IMR-90 (cell line): ENCODE measurements at regions not wholly inside any gene's neighbourhood (a gene's known extent, or its start where the extent isn't known, plus 50 kb on each side); places are given as distances from the start of the nearest gene placed in this dataset.

Experiments
- ATAC-seq: fragments of 200-7000 bp; cut with Tn5 transposase; 2 replicates; pipeline ENCODE4 v1.9.1; 2020; ENCODE audit warnings: low read depth, mild to moderate bottlenecking, moderate library complexity
- BruUV-seq: library from RNA; stranded (reverse); fragments of 400-500 nt; replicated peaks from 2 replicates; lab custom pipeline; 2021; lab: Mats Ljungman, UMichigan
- CTCF ChIA-PET: fragments of 300-600 bp; formaldehyde crosslinking; extraction: SDS; loops from one replicate; lab custom pipeline; 2021; ENCODE audit warnings: antibody characterized with exemption; lab: Yijun Ruan, JAX
- POLR2A ChIA-PET: fragments of 300-600 bp; sonication (Branson Sonifier 250); formaldehyde crosslinking; loops from one replicate; lab custom pipeline; 2022; ENCODE audit warnings: antibody characterized with exemption; ENCODE audit not compliant: unreplicated experiment; lab: Charles Lee
- DNase-seq: peaks from one replicate; pipeline ENCODE4 v3.0.0; 2013
- H2AFZ ChIP-seq: replicated peaks from 2 replicates; pipeline ENCODE3; 2013; ENCODE audit warnings: low read length, mild to moderate bottlenecking; ENCODE audit not compliant: poor library complexity
- H2AK5ac ChIP-seq: 2 replicates; pipeline ENCODE4 v1.6.1; 2013; ENCODE audit warnings: low read depth, low read length, inconsistent platforms
- H2AK9ac ChIP-seq: replicated peaks from 2 replicates; pipeline ENCODE3; 2013; ENCODE audit warnings: mild to moderate bottlenecking, low read depth, low read length, moderate library complexity; ENCODE audit not compliant: poor library complexity
- H2BK120ac ChIP-seq: 2 replicates; pipeline ENCODE4 v1.6.1; 2013; ENCODE audit warnings: low read depth, low read length, inconsistent platforms
- H2BK15ac ChIP-seq: 3 replicates; pipeline ENCODE4 v1.6.1; 2013; ENCODE audit warnings: low read depth, low read length, inconsistent platforms
- H2BK20ac ChIP-seq: 2 replicates; pipeline ENCODE4 v1.6.1; 2013; ENCODE audit warnings: low read depth, mild to moderate bottlenecking, inconsistent platforms, low read length, moderate library complexity
- H2BK5ac ChIP-seq: 2 replicates; pipeline ENCODE4 v1.6.1; 2013; ENCODE audit warnings: mild to moderate bottlenecking, low read depth, low read length, inconsistent platforms; ENCODE audit not compliant: poor library complexity, severe bottlenecking
- H3K14ac ChIP-seq: replicated peaks from 2 replicates; pipeline ENCODE4 v1.6.1; 2013; ENCODE audit warnings: low read depth, low read length, inconsistent platforms
- H3K18ac ChIP-seq: 2 replicates; pipeline ENCODE4 v1.6.1; 2013; ENCODE audit warnings: low read depth, low read length, control low read depth
- H3K23ac ChIP-seq: 2 replicates; pipeline ENCODE4 v1.6.1; 2013; ENCODE audit warnings: low read depth, low read length, inconsistent platforms
- H3K27ac ChIP-seq: 2 replicates; pipeline ENCODE4 v1.5.1; 2013; ENCODE audit warnings: mild to moderate bottlenecking, control low read depth, low read length; ENCODE audit not compliant: insufficient read depth
- H3K27me3 ChIP-seq: 2 replicates; pipeline ENCODE4 v1.6.1; 2013; ENCODE audit warnings: low read length; ENCODE audit not compliant: control insufficient read depth, insufficient read depth
- H3K36me3 ChIP-seq: 2 replicates; pipeline ENCODE4 v1.6.1; 2013; ENCODE audit warnings: low read length, mixed read lengths; ENCODE audit not compliant: control insufficient read depth, insufficient read depth
- H3K4ac ChIP-seq: 2 replicates; pipeline ENCODE4 v1.6.1; 2013; ENCODE audit warnings: low read depth, low read length, inconsistent platforms
- H3K4me1 ChIP-seq: 2 replicates; pipeline ENCODE4 v1.6.1; 2013; ENCODE audit warnings: low read length, mixed read lengths; ENCODE audit not compliant: control insufficient read depth, insufficient read depth
- H3K4me2 ChIP-seq: 2 replicates; pipeline ENCODE4 v1.6.1; 2013; ENCODE audit warnings: low read depth, mild to moderate bottlenecking, control low read depth, low read length, moderate library complexity
- H3K4me3 ChIP-seq: 2 replicates; pipeline ENCODE4 v1.5.1; 2013; ENCODE audit warnings: low read depth, mild to moderate bottlenecking, control low read depth, low read length, moderate library complexity; ENCODE audit not compliant: insufficient read depth
- H3K56ac ChIP-seq: 2 replicates; pipeline ENCODE4 v1.6.1; 2013; ENCODE audit warnings: low read length, inconsistent platforms; ENCODE audit not compliant: insufficient read depth; ENCODE audit errors: extremely low read depth
- H3K79me1 ChIP-seq, 2 experiments: 2 replicates each; pipeline ENCODE4 v1.6.1; 2013; ENCODE audit warnings: low read length in 2 of 2, inconsistent platforms in 1 of 2, low read depth in 1 of 2
- H3K9ac ChIP-seq: 2 replicates; pipeline ENCODE4 v1.6.1; 2013; ENCODE audit warnings: low read depth, low read length, control low read depth
- H3K9me1 ChIP-seq: 2 replicates; pipeline ENCODE4 v1.6.1; 2013; ENCODE audit warnings: low read length, inconsistent platforms; ENCODE audit not compliant: insufficient read depth
- H3K9me3 ChIP-seq: 2 replicates; pipeline ENCODE4 v1.6.1; 2013; ENCODE audit warnings: low read length; ENCODE audit not compliant: control insufficient read depth, insufficient read depth
- H4K20me1 ChIP-seq: 2 replicates; pipeline ENCODE4 v1.6.1; 2013; ENCODE audit warnings: low read length, inconsistent platforms; ENCODE audit not compliant: insufficient read depth
- H4K5ac ChIP-seq: 2 replicates; pipeline ENCODE4 v1.6.1; 2013; ENCODE audit warnings: mild to moderate bottlenecking, low read depth, low read length, control low read depth
- H4K8ac ChIP-seq, 2 experiments: 2 replicates each; pipeline ENCODE4 v1.6.1; 2013; ENCODE audit warnings: low read depth in 2 of 2, low read length in 2 of 2, control low read depth in 1 of 2, inconsistent platforms in 1 of 2
- H4K91ac ChIP-seq: 2 replicates; pipeline ENCODE4 v1.6.1; 2013; ENCODE audit warnings: low read depth, low read length, inconsistent platforms; ENCODE audit not compliant: insufficient read depth
- ELK1 ChIP-seq: fragments of 150-350 bp; IDR thresholded peaks from 2 replicates; pipeline ENCODE4 v1.6.1; 2016; ENCODE audit warnings: low read depth, mild to moderate bottlenecking, low read length, moderate library complexity, borderline replicate concordance
- MAZ ChIP-seq: IDR thresholded peaks from 2 replicates; pipeline ENCODE4 v1.6.1; 2012; ENCODE audit warnings: low read depth, mild to moderate bottlenecking, low read length, improper control_type of control experiment, moderate library complexity, borderline replicate concordance
- POLR2A ChIP-seq: IDR thresholded peaks from 2 replicates; pipeline ENCODE4 v1.6.1; 2012; ENCODE audit warnings: mild to moderate bottlenecking, low read depth, low read length
- RCOR1 ChIP-seq: IDR thresholded peaks from 2 replicates; pipeline ENCODE4 v1.6.1; 2012; ENCODE audit warnings: mild to moderate bottlenecking, low read length, improper control_type of control experiment; ENCODE audit not compliant: insufficient replicate concordance
- USF2 ChIP-seq: fragments of 150-350 bp; IDR thresholded peaks from 2 replicates; pipeline ENCODE4 v1.6.1; 2017; ENCODE audit warnings: mild to moderate bottlenecking, antibody characterized with exemption, low read length, low read depth
- WGBS, 2 experiments: methylation state at CpG; one replicate each; pipeline versions ENCODE4 v1.1.5 to v1.1.7; 2013; ENCODE audit warnings: missing lambda C conversion rate in 2 of 2; ENCODE audit not compliant: insufficient read length in 1 of 2; ENCODE audit errors: extremely low coverage in 2 of 2; 5-methylcytosine and 5-hydroxymethylcytosine counted together
- dilution Hi-C: fragments of 300-500 bp; cut with HindIII; formaldehyde crosslinking; loops from one replicate; pipeline ENCODE4 v1.14.3; 2018; ENCODE audit warnings: low sequenced_read_pairs; ENCODE audit not compliant: unreplicated experiment
- in situ Hi-C: fragments of 300-500 bp; cut with MboI; formaldehyde crosslinking; loops from 3 replicates; pipeline ENCODE4 v1.14.3; 2019; ENCODE audit warnings: low sequenced_read_pairs, inconsistent platforms, mixed read lengths
- intact Hi-C: fragments of 100-400 bp; cut with micrococcal nuclease; formaldehyde crosslinking; loops from 2 replicates; pipeline ENCODE4 v1.10.0; 2022

- no peak overlapping the region for H2AK9ac ChIP-seq
- H3K36me3 ChIP-seq, result no peaks in the 10 kb centered on the region
- H3K79me1 ChIP-seq, result no peaks in the 10 kb centered on the region
- in situ Hi-C loops (no loop called here), intact Hi-C loops (no loop called here), dilution Hi-C loops (no loop called here)
- H2BK5ac ChIP-seq, result no peak overlapping the region
- WGBS, 2 experiments, result no CpG with 5 or more reads among the region's 3 CpGs
- no peak overlapping the region for H3K14ac ChIP-seq
- no peaks in the 10 kb centered on the region for H3K9me3 ChIP-seq
- no peak overlapping the region for H3K23ac ChIP-seq
- no peak overlapping the region for H4K5ac ChIP-seq
- H4K20me1 ChIP-seq, result no peaks in the 10 kb centered on the region
- no peak overlapping the region for H3K27ac ChIP-seq
- no peak overlapping the region for H2BK120ac ChIP-seq
- no peak overlapping the region; the same call in 1 of the 2 replicates for H4K91ac ChIP-seq
- ATAC-seq (no peak), DNase-seq (no peak)
- POLR2A ChIA-PET, result no interaction called here
- H3K4me3 ChIP-seq, result no peak overlapping the region
- peak overlapping the region; percentile 53; the same call in 1 of the 3 replicates for H2BK15ac ChIP-seq
- no peak overlapping the region for H3K9ac ChIP-seq
- H3K56ac ChIP-seq, result peak overlapping the region; percentile 43; the same call in 1 of the 2 replicates
- H3K18ac ChIP-seq, result no peak overlapping the region
- peaks cover 3% of the 10 kb centered on the region; the same call in 1 of the 2 replicates for H3K4me1 ChIP-seq
- H2BK20ac ChIP-seq, result no peak overlapping the region
- TF ChIP-seq POLR2A (no peak), MAZ (no peak), RCOR1 (no peak), USF2 (no peak), ELK1 (no peak)
- H3K4me2 ChIP-seq, result no peak overlapping the region
- peak overlapping the region; percentile 5 for H2AFZ ChIP-seq
- CTCF ChIA-PET, result no interaction called here
- H3K27me3 ChIP-seq, result no peaks in the 10 kb centered on the region
- no peak overlapping the region for H3K4ac ChIP-seq
- no peaks in the 10 kb centered on the region; the same call in 1 of the 2 replicates for H3K9me1 ChIP-seq
- no TSS peak for BruUV-seq
- H2AK5ac ChIP-seq, result no peak overlapping the region
- H4K8ac ChIP-seq, result no peak overlapping the region
Measured at GRCh38 chr21:35622612-35623011, 437.7 kb downstream of the SETD4 start.
